HCT116 (cell line): ENCODE measurements at regions not wholly inside any gene's neighbourhood (a gene's known extent, or its start where the extent isn't known, plus 50 kb on each side); places are given as distances from the start of the nearest gene placed in this dataset.

Experiments
- ATAC-seq: fragments of 200-7000 bp; cut with Tn5 transposase; 2 replicates; pipeline ENCODE4 v1.9.1; 2020; ENCODE audit warnings: mild to moderate bottlenecking, moderate library complexity
- BruUV-seq: library from RNA; stranded (reverse); fragments of 400-500 nt; replicated peaks from 2 replicates; lab custom pipeline; 2021; lab: Mats Ljungman, UMichigan
- CTCF ChIA-PET: fragments of 300-600 bp; sonication (Branson Sonifier 250); formaldehyde crosslinking; loops from one replicate; lab custom pipeline; 2021; ENCODE audit warnings: antibody characterized with exemption; lab: Charles Lee
- POLR2A ChIA-PET: fragments of 300-600, 350-600 bp; sonication (Branson Sonifier 250); formaldehyde crosslinking; loops from one replicate; lab custom pipeline; 2021; ENCODE audit warnings: antibody characterized with exemption; lab: Charles Lee
- RAD21 ChIA-PET, 2 experiments: fragments of 300-600 bp; sonication (Branson Sonifier 250); formaldehyde crosslinking; loops; one replicate each; lab custom pipeline; 2023; ENCODE audit warnings: low total read pairs in 2 of 2; ENCODE audit not compliant: uncharacterized antibody in 2 of 2, unreplicated experiment in 2 of 2, low non-redundant PET in 1 of 2; lab: Charles Lee
- DNase-seq: peaks from one replicate; pipeline ENCODE4 v3.0.0-alpha.2; 2010; ENCODE audit warnings: low read depth, low spot score
- H2AFZ ChIP-seq: fragments of 200-600 bp; shearing (Covaris generic), sonication (generic); 2 replicates; pipeline ENCODE4 v1.6.1; 2017; ENCODE audit warnings: low read depth, mixed run types, mixed read lengths, antibody characterized with exemption, low read length; ENCODE audit not compliant: poor library complexity, severe bottlenecking
- H3K27ac ChIP-seq: 2 replicates; pipeline ENCODE4 v1.5.1; 2012; ENCODE audit warnings: low read depth, low read length
- H3K27me3 ChIP-seq: fragments of 200-600 bp; sonication (generic); 2 replicates; pipeline ENCODE4 v1.6.1; 2016; ENCODE audit warnings: mixed run types, low read length, mixed read lengths; ENCODE audit not compliant: insufficient read depth
- H3K36me3 ChIP-seq, 2 experiments: fragments of 200-500 bp in 1 of 2; fragments of 200-600 bp in 1 of 2; sonication (Bioruptor generic) in 1 of 2; sonication (generic) in 1 of 2; 2 replicates each; pipeline versions ENCODE4 v1.5.1 to v1.6.1; 2014 to 2016; ENCODE audit warnings: low read length in 2 of 2, inconsistent platforms in 1 of 2, mixed read lengths in 1 of 2, mixed run types in 1 of 2; ENCODE audit not compliant: insufficient read depth in 2 of 2, control insufficient read depth in 1 of 2
- H3K4me1 ChIP-seq, 2 experiments: fragments of 200-600 bp in 1 of 2; sonication (generic) in 1 of 2; 2 replicates each; pipeline versions ENCODE4 v1.5.1 to v1.6.1; 2012 to 2017; ENCODE audit warnings: low read length in 2 of 2, inconsistent platforms in 1 of 2, mild to moderate bottlenecking in 1 of 2, mixed read lengths in 1 of 2, mixed run types in 1 of 2, moderate library complexity in 1 of 2; ENCODE audit not compliant: insufficient read depth in 2 of 2, control insufficient read depth in 1 of 2
- H3K4me2 ChIP-seq: fragments of 200-600 bp; sonication (generic); 2 replicates; pipeline ENCODE4 v1.6.1; 2017; ENCODE audit warnings: mixed run types, low read length, mixed read lengths
- H3K4me3 ChIP-seq, 2 experiments: fragments of 200-600 bp in 1 of 2; sonication (generic) in 1 of 2; replicated peaks in 1 of 2; 2 replicates each; pipeline ENCODE4 v1.5.1; 2011 to 2016; ENCODE audit warnings: low read length in 2 of 2, control low read depth in 1 of 2, low read depth in 1 of 2, mild to moderate bottlenecking in 1 of 2, mixed read lengths in 1 of 2, mixed run types in 1 of 2
- H3K79me2 ChIP-seq: fragments of 200-600 bp; sonication (generic); 2 replicates; pipeline ENCODE4 v1.6.1; 2017; ENCODE audit warnings: mild to moderate bottlenecking, mixed run types, low read length, moderate library complexity, mixed read lengths; ENCODE audit not compliant: insufficient read depth
- H3K9ac ChIP-seq: fragments of 200-600 bp; sonication (generic); 2 replicates; pipeline ENCODE4 v1.6.1; 2016; ENCODE audit warnings: low read length, mixed read lengths
- H3K9me2 ChIP-seq: fragments of 200-600 bp; sonication (generic), shearing (Covaris generic); 2 replicates; pipeline ENCODE4 v1.6.1; 2017; ENCODE audit warnings: mixed run types, mild to moderate bottlenecking, moderate library complexity; ENCODE audit not compliant: insufficient read depth
- H3K9me3 ChIP-seq, 2 experiments: fragments of 200-500 bp in 1 of 2; fragments of 200-600 bp in 1 of 2; sonication (Bioruptor generic) in 1 of 2; sonication (generic) in 1 of 2; 2 replicates each; pipeline ENCODE4 v1.6.1; 2014 to 2017; ENCODE audit warnings: low read length in 2 of 2, mixed read lengths in 2 of 2, inconsistent platforms in 1 of 2, low read depth in 1 of 2, mild to moderate bottlenecking in 1 of 2, mixed run types in 1 of 2, moderate library complexity in 1 of 2; ENCODE audit not compliant: control insufficient read depth in 1 of 2, insufficient read depth in 1 of 2
- H4K20me1 ChIP-seq: fragments of 200-600 bp; sonication (generic), shearing (Covaris generic); 2 replicates; pipeline ENCODE4 v1.6.1; 2017; ENCODE audit warnings: mixed run types, mild to moderate bottlenecking, moderate library complexity; ENCODE audit not compliant: insufficient read depth
- ATF3 ChIP-seq: IDR thresholded peaks from 2 replicates; pipeline ENCODE4 v1.6.1; 2012
- CEBPB ChIP-seq: IDR thresholded peaks from 2 replicates; pipeline ENCODE4 v1.6.1; 2012; ENCODE audit warnings: low read depth
- CTCF ChIP-seq, 3 experiments: fragments of 200-600 bp in 1 of 3; sonication (generic) in 1 of 3; IDR thresholded peaks in 2 of 3; conservative IDR thresholded peaks in 1 of 3; 2 replicates each; pipeline ENCODE4 v1.5.1; 2012 to 2017; ENCODE audit warnings: low read depth in 2 of 3, low read length in 2 of 3, antibody characterized with exemption in 1 of 3, borderline replicate concordance in 1 of 3, control low read depth in 1 of 3, mild to moderate bottlenecking in 1 of 3, mixed read lengths in 1 of 3, mixed run types in 1 of 3, moderate library complexity in 1 of 3; ENCODE audit not compliant: insufficient read depth in 1 of 3
- EZH2phosphoT487 ChIP-seq: fragments of 200-600 bp; IDR thresholded peaks from 2 replicates; pipeline ENCODE4 v1.6.1; 2018; ENCODE audit warnings: antibody characterized with exemption, borderline replicate concordance
- FOSL1 ChIP-seq: IDR thresholded peaks from 2 replicates; pipeline ENCODE4 v1.6.1; 2012; ENCODE audit warnings: low read depth
- MAX ChIP-seq: IDR thresholded peaks from 2 replicates; pipeline ENCODE4 v1.6.1; 2012
- POLR2A ChIP-seq: IDR thresholded peaks from 2 replicates; pipeline ENCODE4 v1.7.0; 2011; ENCODE audit warnings: borderline replicate concordance; ENCODE audit not compliant: insufficient read depth, insufficient read length; ENCODE audit errors: extremely low read depth
- POLR2AphosphoS5 ChIP-seq: IDR thresholded peaks from 2 replicates; pipeline ENCODE4 v1.6.1; 2011; ENCODE audit warnings: mild to moderate bottlenecking, low read depth, low read length, moderate library complexity
- RAD21 ChIP-seq: IDR thresholded peaks from 2 replicates; pipeline ENCODE4 v1.6.1; 2012; ENCODE audit warnings: low read depth, mild to moderate bottlenecking
- REST ChIP-seq: IDR thresholded peaks from 2 replicates; pipeline ENCODE4 v1.6.1; 2012; ENCODE audit warnings: low read depth
- SIN3A ChIP-seq: IDR thresholded peaks from 2 replicates; pipeline ENCODE4 v1.6.1; 2012; ENCODE audit warnings: low read depth
- SP1 ChIP-seq: IDR thresholded peaks from 2 replicates; pipeline ENCODE4 v1.6.1; 2012; ENCODE audit warnings: low read depth
- SRF ChIP-seq: IDR thresholded peaks from 2 replicates; pipeline ENCODE4 v1.6.1; 2012; ENCODE audit warnings: low read depth
- TCF7L2 ChIP-seq: IDR thresholded peaks from 2 replicates; pipeline ENCODE4 v1.7.0; 2011; ENCODE audit warnings: borderline replicate concordance, inconsistent platforms; ENCODE audit not compliant: insufficient read depth, insufficient read length; ENCODE audit errors: extremely low read depth
- YY1 ChIP-seq: IDR thresholded peaks from 2 replicates; pipeline ENCODE4 v1.6.1; 2011; ENCODE audit warnings: low read length, low read depth, moderate library complexity, mild to moderate bottlenecking; ENCODE audit not compliant: insufficient replicate concordance; ENCODE audit errors: extremely low read depth
- ZBTB33 ChIP-seq: IDR thresholded peaks from 2 replicates; pipeline ENCODE4 v1.6.1; 2011; ENCODE audit warnings: mild to moderate bottlenecking, low read length, moderate library complexity; ENCODE audit not compliant: insufficient replicate concordance; ENCODE audit errors: extremely low read depth
- ZFX ChIP-seq: fragments of 450-650 bp; IDR thresholded peaks from 2 replicates; pipeline ENCODE4 v1.6.1; 2017
- intact Hi-C: fragments of 100-400 bp; cut with micrococcal nuclease; formaldehyde crosslinking; loops from 2 replicates; pipeline ENCODE4 v1.10.0; 2022

- TF ChIP-seq MAX (no peak), ATF3 (no peak)
Measured at GRCh38 chr12:90077756-90078155, 369.1 kb upstream of the ATP2B1 start (continued).

GRCh38 chr12:90076851-90077319 lies 368.2 kb upstream of the ATP2B1 start:
- BruUV-seq: no TSS peak
- DNase-seq (no peak), ATAC-seq (no peak)
- no peaks in the 10 kb centered on the region for H3K9me2 ChIP-seq
- no peaks in the 10 kb centered on the region for H4K20me1 ChIP-seq
- no peak overlapping the region for H3K4me3 ChIP-seq
- no peaks in the 10 kb centered on the region for H3K79me2 ChIP-seq
- POLR2A ChIA-PET: no interaction called here
- intact Hi-C loops: no loop called here
- H3K27me3 ChIP-seq: no peaks in the 10 kb centered on the region
- RAD21 ChIA-PET: no interaction called here
- no peaks in the 10 kb centered on the region for H3K36me3 ChIP-seq
- no peaks in the 10 kb centered on the region for H3K4me1 ChIP-seq
- no peak overlapping the region for H3K27ac ChIP-seq
- H3K9me3 ChIP-seq: no peaks in the 10 kb centered on the region
- TF ChIP-seq CTCF (IDR thresholded peaks at IDR 0.05 in 2 of 3, conservative IDR thresholded peaks at IDR 0.05 in 1 of 3; ENCODE audit: borderline replicate concordance in 1 of 3, insufficient read depth in 1 of 3, low read depth in 2 of 3, low read length in 2 of 3) (no peak), POLR2A (no peak), SP1 (no peak), SIN3A (no peak), RAD21 (no peak), SRF (no peak), EZH2phosphoT487 (no peak), TCF7L2 (no peak), POLR2AphosphoS5 (no peak), YY1 (no peak), MAX (no peak), CEBPB (no peak), REST (no peak), FOSL1 (no peak), ZFX (no peak), ZBTB33 (no peak)
- H3K9ac ChIP-seq: no peak overlapping the region
- no peak overlapping the region for H2AFZ ChIP-seq
- no peak overlapping the region for H3K4me2 ChIP-seq
- CTCF ChIA-PET: no interaction called here
